Endothelial cell of umbilical vein (primary cell): ENCODE measurements at regions not wholly inside any gene's neighbourhood (a gene's known extent, or its start where the extent isn't known, plus 50 kb on each side); places are given as distances from the start of the nearest gene placed in this dataset.

Source experiments
- BruUV-seq: library from RNA; stranded (reverse); fragments of 400-500 nt; replicated peaks from 2 replicates; lab custom pipeline; 2021; lab: Mats Ljungman, UMichigan
- CTCF ChIA-PET: fragments of 300-600, 350-600 bp; sonication (Branson Sonifier 250); formaldehyde crosslinking; loops from one replicate; lab custom pipeline; 2021; ENCODE audit warnings: antibody characterized with exemption, inconsistent platforms; lab: Charles Lee
- POLR2A ChIA-PET: fragments of 300-600, 350-600 bp; sonication (Branson Sonifier 250); formaldehyde crosslinking; loops from one replicate; lab custom pipeline; 2021; ENCODE audit warnings: antibody characterized with exemption, inconsistent platforms; lab: Charles Lee
- DNase-seq: peaks from one replicate; pipeline ENCODE4 v3.0.0-alpha.2; 2011; ENCODE audit warnings: low read depth, low spot score
- FAIRE-seq: peaks from 2 replicates; lab custom pipeline; 2011; peaks lifted over from hg19 to GRCh38; lab: Jason Lieb, UNC
- H2AFZ ChIP-seq: 2 replicates; pipeline ENCODE4 v1.6.0; 2012; ENCODE audit warnings: low read depth, low read length, control low read depth, inconsistent platforms
- H3K27ac ChIP-seq: 2 replicates; pipeline ENCODE4 v1.5.1; 2011; ENCODE audit warnings: low read depth, mild to moderate bottlenecking, control low read depth, low read length, moderate library complexity; ENCODE audit not compliant: insufficient read depth
- H3K27me3 ChIP-seq, 2 experiments: 2 replicates each; pipeline versions ENCODE4 v1.6.0 to v1.6.1; 2011; ENCODE audit warnings: low read length in 2 of 2, mixed read lengths in 1 of 2; ENCODE audit not compliant: control insufficient read depth in 2 of 2, insufficient read depth in 2 of 2
- H3K36me3 ChIP-seq, 2 experiments: 2 replicates in 1 of 2; 3 replicates in 1 of 2; pipeline ENCODE4 v1.5.1; 2011; ENCODE audit warnings: low read length in 2 of 2, mild to moderate bottlenecking in 1 of 2, moderate library complexity in 1 of 2; ENCODE audit not compliant: control insufficient read depth in 2 of 2, insufficient read depth in 2 of 2; ENCODE audit errors: extremely low read depth in 1 of 2
- H3K4me1 ChIP-seq: 3 replicates; pipeline ENCODE4 v1.5.1; 2011; ENCODE audit warnings: mild to moderate bottlenecking, low read length; ENCODE audit not compliant: control insufficient read depth, insufficient read depth; ENCODE audit errors: extremely low read depth
- H3K4me2 ChIP-seq: 2 replicates; pipeline ENCODE4 v1.6.1; 2011; ENCODE audit warnings: low read length, control low read depth, mixed read lengths; ENCODE audit not compliant: insufficient read depth
- H3K4me3 ChIP-seq, 3 experiments: fragments of 200-600 bp in 1 of 3; sonication (generic), shearing (Covaris generic) in 1 of 3; replicated peaks in 1 of 3; 2 replicates each; pipeline ENCODE4 v1.5.1; 2011 to 2016; ENCODE audit warnings: control low read depth in 3 of 3, low read length in 3 of 3, mild to moderate bottlenecking in 2 of 3, inconsistent platforms in 1 of 3, low read depth in 1 of 3, moderate library complexity in 1 of 3; ENCODE audit not compliant: insufficient read depth in 1 of 3
- H3K79me2 ChIP-seq: 2 replicates; pipeline ENCODE4 v1.6.0; 2012; ENCODE audit warnings: low read length, inconsistent platforms; ENCODE audit not compliant: control insufficient read depth, insufficient read depth
- H3K9ac ChIP-seq: replicated peaks from 2 replicates; pipeline ENCODE3; 2011; ENCODE audit warnings: low read length, control low read depth; ENCODE audit not compliant: insufficient read depth; ENCODE audit errors: extremely low read depth
- H3K9me1 ChIP-seq: replicated peaks from 3 replicates; pipeline ENCODE4 v1.6.0; 2011; ENCODE audit warnings: mild to moderate bottlenecking, low read length; ENCODE audit not compliant: control insufficient read depth, insufficient read depth; ENCODE audit errors: extremely low read depth
- H3K9me3 ChIP-seq: replicated peaks from 2 replicates; pipeline ENCODE4 v1.5.1; 2012; ENCODE audit warnings: low read length, inconsistent platforms; ENCODE audit not compliant: control insufficient read depth, insufficient read depth
- H4K20me1 ChIP-seq: replicated peaks from 2 replicates; pipeline ENCODE3; 2011; ENCODE audit warnings: mild to moderate bottlenecking, low read length; ENCODE audit not compliant: control insufficient read depth, insufficient read depth; ENCODE audit errors: extremely low read depth
- EZH2 ChIP-seq: IDR thresholded peaks from 2 replicates; pipeline ENCODE4 v1.6.1; 2012; ENCODE audit warnings: borderline replicate concordance, low read depth, mild to moderate bottlenecking, moderate library complexity, low read length, inconsistent platforms; ENCODE audit not compliant: severe bottlenecking
- FOS ChIP-seq: IDR thresholded peaks from 2 replicates; pipeline ENCODE4 v1.6.1; 2011; ENCODE audit warnings: mild to moderate bottlenecking, low read length, moderate library complexity, borderline replicate concordance; ENCODE audit not compliant: insufficient read depth
- GATA2 ChIP-seq: IDR thresholded peaks from 2 replicates; pipeline ENCODE4 v1.7.0; 2011; ENCODE audit warnings: low read depth, mild to moderate bottlenecking, moderate library complexity, mixed read lengths, low read length; ENCODE audit not compliant: insufficient read length, insufficient read depth
- JUN ChIP-seq: IDR thresholded peaks from 2 replicates; pipeline ENCODE4 v1.6.1; 2011; ENCODE audit warnings: borderline replicate concordance, low read depth; ENCODE audit not compliant: insufficient read length, insufficient read depth
- MYC ChIP-seq: IDR thresholded peaks from one replicate; pipeline ENCODE4 v1.6.1; 2011; ENCODE audit warnings: mild to moderate bottlenecking, low read depth, low read length
- POLR2A ChIP-seq: IDR thresholded peaks from 2 replicates; pipeline ENCODE4 v1.6.1; 2012; ENCODE audit warnings: low read depth, mild to moderate bottlenecking, control low read depth, low read length
- POLR2AphosphoS5 ChIP-seq: IDR thresholded peaks from 2 replicates; pipeline ENCODE4 v1.6.1; 2012; ENCODE audit warnings: low read depth, mild to moderate bottlenecking, control low read depth, low read length, moderate library complexity; ENCODE audit not compliant: insufficient read depth
- dilution Hi-C: fragments of 300-500 bp; cut with MboI; formaldehyde crosslinking; loops from one replicate; pipeline ENCODE4 v1.15.0; 2019; ENCODE audit warnings: low sequenced_read_pairs; ENCODE audit not compliant: extremely low pct_ligation_motif_present
- intact Hi-C: fragments of 100-400 bp; cut with micrococcal nuclease; formaldehyde crosslinking; loops from one replicate; pipeline ENCODE4 v1.10.0; 2022
- TF ChIP-seq, protein P1 (sequence below), 2 donors: IDR thresholded peaks; 1 replicate in 1 of 2; 2 replicates in 1 of 2; pipeline ENCODE4 v1.5.1; 2011; ENCODE audit warnings: low read length in 2 of 2, mild to moderate bottlenecking in 2 of 2, moderate library complexity in 2 of 2, control low read depth in 1 of 2, inconsistent platforms in 1 of 2, low read depth in 1 of 2; ENCODE audit not compliant: insufficient read depth in 1 of 2; ENCODE audit errors: extremely low read depth in 1 of 2
- TF ChIP-seq, protein P2 (sequence below): IDR thresholded peaks from 2 replicates; pipeline ENCODE4 v1.6.1; 2011; ENCODE audit not compliant: insufficient read depth, insufficient read length

DNA sequence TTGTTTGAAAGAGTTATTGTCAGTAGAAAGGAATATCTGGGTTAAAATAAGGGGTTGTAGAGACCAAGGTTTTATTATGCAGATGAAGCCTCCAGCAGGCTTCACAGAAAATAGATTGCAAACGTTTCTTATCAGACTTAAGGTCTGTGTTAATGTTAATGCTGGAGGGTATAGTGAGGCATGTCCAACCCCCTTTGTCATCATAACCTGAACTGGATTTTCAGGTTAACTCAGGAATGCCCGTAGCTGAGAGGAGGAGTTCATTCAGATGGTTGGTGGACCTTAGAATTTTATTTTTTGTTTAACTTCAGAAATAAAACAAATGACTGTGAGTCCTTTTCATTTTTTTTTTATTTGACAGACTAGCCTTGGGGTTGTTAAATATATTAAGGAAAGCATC is 354.1 kb downstream of the GPM6A start:
- Histone ChIP-seq H3K4me1 (no peaks in the 10 kb centered on the region), H3K4me3 (no peak overlapping the region), H3K79me2 (no peaks in the 10 kb centered on the region), H3K9me3 (no peaks in the 10 kb centered on the region), H4K20me1 (no peaks in the 10 kb centered on the region), H3K36me3 (no peaks in the 10 kb centered on the region), H3K9me1 (no peaks in the 10 kb centered on the region), H3K4me2 (no peak overlapping the region), H3K9ac (no peak overlapping the region), H3K27ac (no peak overlapping the region), H2AFZ (no peak overlapping the region), H3K27me3 (no peaks in the 10 kb centered on the region)
- no TSS peak for BruUV-seq
- FAIRE-seq (no peak), DNase-seq (no peak)
- dilution Hi-C loops: no loop called here
- ChIA-PET CTCF (no interaction called here), POLR2A (no interaction called here)
- intact Hi-C loops: no loop called here
- no peak for TF ChIP-seq JUN
- TF ChIP-seq, protein P1, sequence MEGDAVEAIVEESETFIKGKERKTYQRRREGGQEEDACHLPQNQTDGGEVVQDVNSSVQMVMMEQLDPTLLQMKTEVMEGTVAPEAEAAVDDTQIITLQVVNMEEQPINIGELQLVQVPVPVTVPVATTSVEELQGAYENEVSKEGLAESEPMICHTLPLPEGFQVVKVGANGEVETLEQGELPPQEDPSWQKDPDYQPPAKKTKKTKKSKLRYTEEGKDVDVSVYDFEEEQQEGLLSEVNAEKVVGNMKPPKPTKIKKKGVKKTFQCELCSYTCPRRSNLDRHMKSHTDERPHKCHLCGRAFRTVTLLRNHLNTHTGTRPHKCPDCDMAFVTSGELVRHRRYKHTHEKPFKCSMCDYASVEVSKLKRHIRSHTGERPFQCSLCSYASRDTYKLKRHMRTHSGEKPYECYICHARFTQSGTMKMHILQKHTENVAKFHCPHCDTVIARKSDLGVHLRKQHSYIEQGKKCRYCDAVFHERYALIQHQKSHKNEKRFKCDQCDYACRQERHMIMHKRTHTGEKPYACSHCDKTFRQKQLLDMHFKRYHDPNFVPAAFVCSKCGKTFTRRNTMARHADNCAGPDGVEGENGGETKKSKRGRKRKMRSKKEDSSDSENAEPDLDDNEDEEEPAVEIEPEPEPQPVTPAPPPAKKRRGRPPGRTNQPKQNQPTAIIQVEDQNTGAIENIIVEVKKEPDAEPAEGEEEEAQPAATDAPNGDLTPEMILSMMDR (IDR thresholded peaks at IDR 0.05; ENCODE audit: extremely low read depth in 1 of 2, insufficient read depth in 1 of 2, low read depth in 1 of 2, low read length in 2 of 2): no peak
- no peak for TF ChIP-seq EZH2
- no peak for TF ChIP-seq FOS
- TF ChIP-seq POLR2A: no peak
- no peak for TF ChIP-seq GATA2
- TF ChIP-seq MYC: no peak
- TF ChIP-seq, protein P2, sequence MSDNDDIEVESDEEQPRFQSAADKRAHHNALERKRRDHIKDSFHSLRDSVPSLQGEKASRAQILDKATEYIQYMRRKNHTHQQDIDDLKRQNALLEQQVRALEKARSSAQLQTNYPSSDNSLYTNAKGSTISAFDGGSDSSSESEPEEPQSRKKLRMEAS: no peak
- TF ChIP-seq POLR2AphosphoS5: no peak
